GM23338 (cell line): ENCODE measurements at regions not wholly inside any gene's neighbourhood (a gene's known extent, or its start where the extent isn't known, plus 50 kb on each side); places are given as distances from the start of the nearest gene placed in this dataset.

Experiments
- ATAC-seq: fragments of 200-7000 bp; cut with Tn5 transposase; 3 replicates; pipeline ENCODE4 v1.9.1; 2020
- DNase-seq: peaks from one replicate; pipeline ENCODE4 v3.0.0-alpha.2; 2015; ENCODE audit warnings: low spot score
- H2AFZ ChIP-seq: fragments of 200-600 bp; sonication (generic); 2 replicates; pipeline ENCODE4 v1.8.0; 2016; ENCODE audit warnings: antibody characterized with exemption, mild to moderate bottlenecking, moderate library complexity
- H3F3A ChIP-seq: fragments of 200-600 bp; sonication (generic); replicated peaks from 2 replicates; pipeline ENCODE4 v1.8.0; 2017; ENCODE audit warnings: antibody characterized with exemption, mixed run types, low read depth
- H3K27ac ChIP-seq: fragments of 200-600 bp; sonication (generic); 2 replicates; pipeline ENCODE4 v1.6.1; 2016; ENCODE audit warnings: low read depth
- H3K27me3 ChIP-seq: fragments of 200-600 bp; sonication (generic); 2 replicates; pipeline ENCODE4 v1.8.0; 2016; ENCODE audit warnings: mild to moderate bottlenecking, mixed run types, moderate library complexity; ENCODE audit not compliant: insufficient read depth
- H3K36me3 ChIP-seq: fragments of 200-600 bp; sonication (generic); 2 replicates; pipeline ENCODE4 v1.8.0; 2016; ENCODE audit warnings: mild to moderate bottlenecking; ENCODE audit not compliant: insufficient read depth
- H3K4me1 ChIP-seq: fragments of 200-600 bp; sonication (generic); 2 replicates; pipeline ENCODE4 v1.8.0; 2016; ENCODE audit warnings: mild to moderate bottlenecking, moderate library complexity; ENCODE audit not compliant: insufficient read depth
- H3K4me2 ChIP-seq: fragments of 200-600 bp; sonication (generic); 2 replicates; pipeline ENCODE4 v1.7.1; 2017; ENCODE audit warnings: mixed run types
- H3K4me3 ChIP-seq: fragments of 200-600 bp; sonication (generic); 2 replicates; pipeline ENCODE4 v1.6.1; 2016; ENCODE audit warnings: mixed run types
- H3K79me2 ChIP-seq: fragments of 200-600 bp; sonication (generic); replicated peaks from 2 replicates; pipeline ENCODE4 v1.8.0; 2017; ENCODE audit warnings: mild to moderate bottlenecking; ENCODE audit not compliant: insufficient read depth
- H3K9me2 ChIP-seq: fragments of 200-600 bp; sonication (generic); 2 replicates; pipeline ENCODE4 v1.8.0; 2017; ENCODE audit not compliant: insufficient read depth
- H4K20me1 ChIP-seq: fragments of 200-600 bp; sonication (generic); replicated peaks from 2 replicates; pipeline ENCODE4 v1.8.0; 2017; ENCODE audit warnings: mild to moderate bottlenecking; ENCODE audit not compliant: insufficient read depth
- H3K27ac Mint-ChIP-seq: 2 replicates; pipeline ENCODE4 v1.8.0; 2020; ENCODE audit warnings: inconsistent platforms, mild to moderate bottlenecking, moderate library complexity, mixed read lengths
- H3K27me3 Mint-ChIP-seq: 3 replicates; pipeline ENCODE4 v1.8.0; 2022; ENCODE audit warnings: low read depth, mild to moderate bottlenecking, moderate library complexity, mixed read lengths, inconsistent platforms; ENCODE audit not compliant: insufficient read depth, poor library complexity
- H3K36me3 Mint-ChIP-seq: 3 replicates; pipeline ENCODE4 v1.8.0; 2021; ENCODE audit warnings: low read depth, mild to moderate bottlenecking, inconsistent platforms, moderate library complexity, mixed read lengths
- H3K4me1 Mint-ChIP-seq: 3 replicates; pipeline ENCODE4 v1.8.0; 2020; ENCODE audit warnings: mild to moderate bottlenecking, inconsistent platforms, mixed read lengths
- H3K4me3 Mint-ChIP-seq: 3 replicates; pipeline ENCODE4 v1.8.0; 2021; ENCODE audit warnings: moderate library complexity, mild to moderate bottlenecking, inconsistent platforms, mixed read lengths
- H3K9me3 Mint-ChIP-seq: 3 replicates; pipeline ENCODE4 v1.8.0; 2020; ENCODE audit warnings: moderate library complexity, mild to moderate bottlenecking, inconsistent platforms, mixed read lengths
- CREB1 ChIP-seq: fragments of 250-450 bp; sonication (Bioruptor Pico); IDR thresholded peaks from 2 replicates; pipeline ENCODE4 v1.5.0; 2020; ENCODE audit warnings: low read depth, mild to moderate bottlenecking, moderate library complexity
- CTCF ChIP-seq, 2 experiments: fragments of 200-600 bp in 1 of 2; sonication (generic) in 1 of 2; conservative IDR thresholded peaks; 2 replicates each; pipeline versions ENCODE4 v1.5.1 to v1.6.1; 2016 to 2017; ENCODE audit warnings: antibody characterized with exemption in 2 of 2, low read depth in 2 of 2, mild to moderate bottlenecking in 2 of 2, moderate library complexity in 1 of 2
- ETS1 ChIP-seq: IDR thresholded peaks from 2 replicates; pipeline ENCODE4 v1.6.1; 2016; ENCODE audit warnings: antibody characterized with exemption
- EZH2 ChIP-seq: fragments of 200-600 bp; sonication (generic); IDR thresholded peaks from one replicate; pipeline ENCODE4 v1.8.0; 2017; ENCODE audit warnings: antibody characterized with exemption, mild to moderate bottlenecking, low read depth; ENCODE audit not compliant: unreplicated experiment
- EZH2phosphoT487 ChIP-seq: fragments of 200-600 bp; sonication (generic); IDR thresholded peaks from one replicate; pipeline ENCODE4 v1.8.1; 2018; ENCODE audit warnings: antibody characterized with exemption; ENCODE audit not compliant: unreplicated experiment
- JUNB ChIP-seq: IDR thresholded peaks from one replicate; pipeline ENCODE4 v1.6.1; 2016; ENCODE audit warnings: antibody characterized with exemption; ENCODE audit not compliant: unreplicated experiment
- NANOG ChIP-seq: IDR thresholded peaks from 2 replicates; pipeline ENCODE4 v1.6.1; 2016; ENCODE audit warnings: antibody characterized with exemption, borderline replicate concordance
- POLR2AphosphoS5 ChIP-seq: IDR thresholded peaks from 2 replicates; pipeline ENCODE4 v1.6.1; 2016; ENCODE audit warnings: antibody characterized with exemption, low read depth
- STAT1 ChIP-seq: IDR thresholded peaks from one replicate; pipeline ENCODE4 v1.6.1; 2016; ENCODE audit warnings: antibody characterized with exemption; ENCODE audit not compliant: unreplicated experiment
- ZNF114 ChIP-seq: fragments of 250-450 bp; sonication (Bioruptor Pico); IDR thresholded peaks from 2 replicates; pipeline ENCODE4 v1.5.0; 2020; ENCODE audit warnings: mild to moderate bottlenecking, moderate library complexity
- ZNF331 ChIP-seq: fragments of 250-450 bp; sonication (Bioruptor Pico); IDR thresholded peaks from 2 replicates; pipeline ENCODE4 v1.5.0; 2020; ENCODE audit warnings: low read depth, mild to moderate bottlenecking, moderate library complexity
- TF ChIP-seq, protein P1 (sequence below): fragments of 250-450 bp; sonication (Bioruptor Pico); IDR thresholded peaks from 2 replicates; pipeline ENCODE4 v1.5.0; 2020; ENCODE audit warnings: mild to moderate bottlenecking, moderate library complexity

- TF ChIP-seq CTCF (conservative IDR thresholded peaks at IDR 0.05; ENCODE audit: low read depth in 2 of 2) (no peak), POLR2AphosphoS5 (no peak), CREB1 (CRISPR knock-in tag) (no peak), ZNF331 (CRISPR knock-in tag) (no peak)
Measured at GRCh38 chr10:78925800-78926319, 142.9 kb upstream of the ZMIZ1 start (continued).

DNA sequence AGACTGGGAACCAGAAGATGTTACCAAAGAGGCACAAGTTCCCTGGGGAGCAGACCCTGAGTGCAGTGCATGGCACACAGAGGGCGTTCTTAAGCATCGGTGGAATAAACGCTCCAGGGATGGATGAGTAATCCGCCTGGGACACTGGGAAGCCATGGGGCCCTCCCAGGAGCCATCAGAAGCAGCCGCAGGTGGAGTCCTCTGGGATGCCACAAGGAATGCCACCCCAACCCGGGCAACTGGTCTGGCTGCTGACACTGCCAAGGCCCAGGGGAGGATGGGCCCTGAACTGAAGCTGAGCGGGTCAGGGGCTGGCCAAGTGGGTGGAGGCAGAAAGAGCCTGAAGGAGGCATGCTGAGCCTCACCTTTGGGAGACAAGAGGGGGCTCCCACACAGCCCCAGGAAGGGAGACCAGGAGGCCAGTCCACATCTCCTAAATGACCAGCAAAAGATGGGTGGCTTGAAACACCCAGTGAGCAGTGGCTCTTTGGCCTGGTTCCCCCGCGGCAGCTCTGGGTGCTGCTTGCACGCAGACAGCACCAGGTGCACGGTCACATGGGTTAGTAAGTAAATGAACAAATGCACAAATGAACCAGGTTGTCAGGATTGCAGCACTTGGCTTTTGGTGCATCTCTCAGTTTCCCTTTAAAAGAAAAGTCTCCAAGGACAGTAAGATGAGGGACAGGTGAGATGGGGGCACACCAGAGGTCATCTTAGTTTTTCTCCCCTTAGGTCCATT, 141.3 kb upstream of the ZMIZ1 start:
- Mint-ChIP-seq H3K4me3 (no peak overlapping the region), H3K27ac (no peak overlapping the region), H3K9me3 (no peaks in the 10 kb centered on the region), H3K27me3 (peaks cover 10% of the 10 kb centered on the region), H3K36me3 (no peaks in the 10 kb centered on the region), H3K4me1 (peaks cover 27% of the 10 kb centered on the region)
- Histone ChIP-seq H3K4me1 (no peaks in the 10 kb centered on the region), H3K79me2 (no peaks in the 10 kb centered on the region), H3K4me3 (no peak overlapping the region), H4K20me1 (no peaks in the 10 kb centered on the region), H3K4me2 (no peak overlapping the region), H2AFZ (no peak overlapping the region), H3F3A (no peaks in the 10 kb centered on the region), H3K9me2 (no peaks in the 10 kb centered on the region; the same call in 1 of the 2 replicates), H3K27ac (no peak overlapping the region), H3K27me3 (no peaks in the 10 kb centered on the region), H3K36me3 (no peaks in the 10 kb centered on the region)
- ATAC-seq = no peak
- DNase-seq = no peak
- no peak for TF ChIP-seq POLR2AphosphoS5
- TF ChIP-seq ZNF331 (CRISPR knock-in tag) = no peak
- TF ChIP-seq ETS1 = no peak
- no peak for TF ChIP-seq CTCF (conservative IDR thresholded peaks at IDR 0.05; ENCODE audit: low read depth in 2 of 2)
- TF ChIP-seq, protein P1, sequence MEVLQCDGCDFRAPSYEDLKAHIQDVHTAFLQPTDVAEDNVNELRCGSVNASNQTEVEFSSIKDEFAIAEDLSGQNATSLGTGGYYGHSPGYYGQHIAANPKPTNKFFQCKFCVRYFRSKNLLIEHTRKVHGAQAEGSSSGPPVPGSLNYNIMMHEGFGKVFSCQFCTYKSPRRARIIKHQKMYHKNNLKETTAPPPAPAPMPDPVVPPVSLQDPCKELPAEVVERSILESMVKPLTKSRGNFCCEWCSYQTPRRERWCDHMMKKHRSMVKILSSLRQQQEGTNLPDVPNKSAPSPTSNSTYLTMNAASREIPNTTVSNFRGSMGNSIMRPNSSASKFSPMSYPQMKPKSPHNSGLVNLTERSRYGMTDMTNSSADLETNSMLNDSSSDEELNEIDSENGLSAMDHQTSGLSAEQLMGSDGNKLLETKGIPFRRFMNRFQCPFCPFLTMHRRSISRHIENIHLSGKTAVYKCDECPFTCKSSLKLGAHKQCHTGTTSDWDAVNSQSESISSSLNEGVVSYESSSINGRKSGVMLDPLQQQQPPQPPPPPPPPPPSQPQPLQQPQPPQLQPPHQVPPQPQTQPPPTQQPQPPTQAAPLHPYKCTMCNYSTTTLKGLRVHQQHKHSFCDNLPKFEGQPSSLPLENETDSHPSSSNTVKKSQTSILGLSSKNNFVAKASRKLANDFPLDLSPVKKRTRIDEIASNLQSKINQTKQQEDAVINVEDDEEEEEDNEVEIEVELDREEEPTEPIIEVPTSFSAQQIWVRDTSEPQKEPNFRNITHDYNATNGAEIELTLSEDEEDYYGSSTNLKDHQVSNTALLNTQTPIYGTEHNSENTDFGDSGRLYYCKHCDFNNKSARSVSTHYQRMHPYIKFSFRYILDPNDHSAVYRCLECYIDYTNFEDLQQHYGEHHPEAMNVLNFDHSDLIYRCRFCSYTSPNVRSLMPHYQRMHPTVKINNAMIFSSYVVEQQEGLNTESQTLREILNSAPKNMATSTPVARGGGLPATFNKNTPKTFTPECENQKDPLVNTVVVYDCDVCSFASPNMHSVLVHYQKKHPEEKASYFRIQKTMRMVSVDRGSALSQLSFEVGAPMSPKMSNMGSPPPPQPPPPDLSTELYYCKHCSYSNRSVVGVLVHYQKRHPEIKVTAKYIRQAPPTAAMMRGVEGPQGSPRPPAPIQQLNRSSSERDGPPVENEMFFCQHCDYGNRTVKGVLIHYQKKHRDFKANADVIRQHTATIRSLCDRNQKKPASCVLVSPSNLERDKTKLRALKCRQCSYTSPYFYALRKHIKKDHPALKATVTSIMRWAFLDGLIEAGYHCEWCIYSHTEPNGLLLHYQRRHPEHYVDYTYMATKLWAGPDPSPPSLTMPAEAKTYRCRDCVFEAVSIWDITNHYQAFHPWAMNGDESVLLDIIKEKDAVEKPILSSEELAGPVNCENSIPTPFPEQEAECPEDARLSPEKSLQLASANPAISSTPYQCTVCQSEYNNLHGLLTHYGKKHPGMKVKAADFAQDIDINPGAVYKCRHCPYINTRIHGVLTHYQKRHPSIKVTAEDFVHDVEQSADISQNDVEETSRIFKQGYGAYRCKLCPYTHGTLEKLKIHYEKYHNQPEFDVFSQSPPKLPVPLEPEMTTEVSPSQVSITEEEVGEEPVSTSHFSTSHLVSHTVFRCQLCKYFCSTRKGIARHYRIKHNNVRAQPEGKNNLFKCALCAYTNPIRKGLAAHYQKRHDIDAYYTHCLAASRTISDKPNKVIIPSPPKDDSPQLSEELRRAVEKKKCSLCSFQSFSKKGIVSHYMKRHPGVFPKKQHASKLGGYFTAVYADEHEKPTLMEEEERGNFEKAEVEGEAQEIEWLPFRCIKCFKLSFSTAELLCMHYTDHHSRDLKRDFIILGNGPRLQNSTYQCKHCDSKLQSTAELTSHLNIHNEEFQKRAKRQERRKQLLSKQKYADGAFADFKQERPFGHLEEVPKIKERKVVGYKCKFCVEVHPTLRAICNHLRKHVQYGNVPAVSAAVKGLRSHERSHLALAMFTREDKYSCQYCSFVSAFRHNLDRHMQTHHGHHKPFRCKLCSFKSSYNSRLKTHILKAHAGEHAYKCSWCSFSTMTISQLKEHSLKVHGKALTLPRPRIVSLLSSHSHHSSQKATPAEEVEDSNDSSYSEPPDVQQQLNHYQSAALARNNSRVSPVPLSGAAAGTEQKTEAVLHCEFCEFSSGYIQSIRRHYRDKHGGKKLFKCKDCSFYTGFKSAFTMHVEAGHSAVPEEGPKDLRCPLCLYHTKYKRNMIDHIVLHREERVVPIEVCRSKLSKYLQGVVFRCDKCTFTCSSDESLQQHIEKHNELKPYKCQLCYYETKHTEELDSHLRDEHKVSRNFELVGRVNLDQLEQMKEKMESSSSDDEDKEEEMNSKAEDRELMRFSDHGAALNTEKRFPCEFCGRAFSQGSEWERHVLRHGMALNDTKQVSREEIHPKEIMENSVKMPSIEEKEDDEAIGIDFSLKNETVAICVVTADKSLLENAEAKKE (CRISPR knock-in tag) = no peak
- TF ChIP-seq CREB1 (CRISPR knock-in tag) = no peak
- no peak for TF ChIP-seq EZH2phosphoT487
- no peak for TF ChIP-seq STAT1
- no peak for TF ChIP-seq NANOG
- TF ChIP-seq ZNF114 (CRISPR knock-in tag) = no peak
- no peak for TF ChIP-seq JUNB
- no peak for TF ChIP-seq EZH2
